Prostate gland (tissue), 2 donors: ENCODE measurements at regions not wholly inside any gene's neighbourhood (a gene's known extent, or its start where the extent isn't known, plus 50 kb on each side); places are given as distances from the start of the nearest gene placed in this dataset.

Source experiments
- POLR2A ChIP-seq: fragments of 450-650 bp; IDR thresholded peaks from one replicate; pipeline ENCODE4 v1.6.1; 2016; ENCODE audit warnings: antibody characterized with exemption, mild to moderate bottlenecking
- POLR2AphosphoS5 ChIP-seq: sonication (generic); formaldehyde crosslinking; IDR thresholded peaks from one replicate; pipeline ENCODE4 v1.6.1; 2017; ENCODE audit warnings: antibody characterized with exemption
- TF ChIP-seq, protein P1 (sequence below), 4 experiments: fragments of 200-600 bp in 2 of 4; fragments of 450-650 bp in 2 of 4; sonication (generic) in 2 of 4; IDR thresholded peaks; 1 replicate in 3 of 4; 2 replicates in 1 of 4; pipeline ENCODE4 v1.5.1; 2016 to 2019; ENCODE audit warnings: antibody characterized with exemption in 4 of 4, mild to moderate bottlenecking in 2 of 4, moderate library complexity in 2 of 4

- TF ChIP-seq, protein P1, sequence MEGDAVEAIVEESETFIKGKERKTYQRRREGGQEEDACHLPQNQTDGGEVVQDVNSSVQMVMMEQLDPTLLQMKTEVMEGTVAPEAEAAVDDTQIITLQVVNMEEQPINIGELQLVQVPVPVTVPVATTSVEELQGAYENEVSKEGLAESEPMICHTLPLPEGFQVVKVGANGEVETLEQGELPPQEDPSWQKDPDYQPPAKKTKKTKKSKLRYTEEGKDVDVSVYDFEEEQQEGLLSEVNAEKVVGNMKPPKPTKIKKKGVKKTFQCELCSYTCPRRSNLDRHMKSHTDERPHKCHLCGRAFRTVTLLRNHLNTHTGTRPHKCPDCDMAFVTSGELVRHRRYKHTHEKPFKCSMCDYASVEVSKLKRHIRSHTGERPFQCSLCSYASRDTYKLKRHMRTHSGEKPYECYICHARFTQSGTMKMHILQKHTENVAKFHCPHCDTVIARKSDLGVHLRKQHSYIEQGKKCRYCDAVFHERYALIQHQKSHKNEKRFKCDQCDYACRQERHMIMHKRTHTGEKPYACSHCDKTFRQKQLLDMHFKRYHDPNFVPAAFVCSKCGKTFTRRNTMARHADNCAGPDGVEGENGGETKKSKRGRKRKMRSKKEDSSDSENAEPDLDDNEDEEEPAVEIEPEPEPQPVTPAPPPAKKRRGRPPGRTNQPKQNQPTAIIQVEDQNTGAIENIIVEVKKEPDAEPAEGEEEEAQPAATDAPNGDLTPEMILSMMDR (IDR thresholded peaks at IDR 0.05): no peak
- TF ChIP-seq POLR2A (no peak), POLR2AphosphoS5 (no peak)
Observed at GRCh38 chr6:84360039-84360438, 132.6 kb upstream of the CEP162 start.
